Astrocyte of the spinal cord (primary cell): ENCODE measurements at regions not wholly inside any gene's neighbourhood (a gene's known extent, or its start where the extent isn't known, plus 50 kb on each side); places are given as distances from the start of the nearest gene placed in this dataset.

Source experiments
- DNase-seq: peaks from one replicate; pipeline ENCODE4 v3.0.0; 2011; ENCODE audit warnings: low read depth, low spot score
- H3K4me3 ChIP-seq: 2 replicates; pipeline ENCODE4 v1.5.1; 2011; ENCODE audit warnings: low read depth, mild to moderate bottlenecking, low read length, moderate library complexity
- CTCF ChIP-seq: IDR thresholded peaks from 2 replicates; pipeline ENCODE4 v1.5.1; 2012; ENCODE audit warnings: low read depth, mild to moderate bottlenecking, low read length, inconsistent platforms
- in situ Hi-C: cut with HindIII; loops from 2 replicates; pipeline ENCODE4 v1.10.0; 2017; ENCODE audit warnings: low sequenced_read_pairs

- no peak for DNase-seq
- no peak for TF ChIP-seq CTCF
- H3K4me3 ChIP-seq = no peak overlapping the region
- in situ Hi-C loops = no loop called here
These were observed 108.9 kb upstream of the NHS start for GRCh38 chrX:17266136-17266535.

GRCh38 chrX:17278961-17279360 is 96.0 kb upstream of the NHS start:
- in situ Hi-C loops = no loop called here
- TF ChIP-seq CTCF = no peak
- no peak overlapping the region for H3K4me3 ChIP-seq
- DNase-seq = no peak

- in situ Hi-C loops = no loop called here
- no peak for DNase-seq
- no peak overlapping the region for H3K4me3 ChIP-seq
- TF ChIP-seq CTCF = no peak
These were observed 89.0 kb upstream of the NHS start for GRCh38 chrX:17285983-17286382.

GRCh38 chrX:17291171-17291900 is 83.7 kb upstream of the NHS start:
- in situ Hi-C loops = no loop called here
- no peak for TF ChIP-seq CTCF
- no peak for DNase-seq
- H3K4me3 ChIP-seq = no peak overlapping the region

GRCh38 chrX:17292111-17292527 is 82.9 kb upstream of the NHS start:
- no peak for TF ChIP-seq CTCF
- H3K4me3 ChIP-seq = no peak overlapping the region
- no peak for DNase-seq
- in situ Hi-C loops = no loop called here

- TF ChIP-seq CTCF = no peak
- no peak for DNase-seq
- in situ Hi-C loops = no loop called here
- no peak overlapping the region for H3K4me3 ChIP-seq
These were observed 80.4 kb upstream of the NHS start for GRCh38 chrX:17294561-17294960.
